NCI-H1092 (cell line): ENCODE measurements at regions not wholly inside any gene's neighbourhood (a gene's known extent, or its start where the extent isn't known, plus 50 kb on each side); places are given as distances from the start of the nearest gene placed in this dataset.

Experiments
- DNase-seq: peaks from one replicate; lab custom pipeline; 2025; lab: John Stamatoyannopoulos, UW

DNA sequence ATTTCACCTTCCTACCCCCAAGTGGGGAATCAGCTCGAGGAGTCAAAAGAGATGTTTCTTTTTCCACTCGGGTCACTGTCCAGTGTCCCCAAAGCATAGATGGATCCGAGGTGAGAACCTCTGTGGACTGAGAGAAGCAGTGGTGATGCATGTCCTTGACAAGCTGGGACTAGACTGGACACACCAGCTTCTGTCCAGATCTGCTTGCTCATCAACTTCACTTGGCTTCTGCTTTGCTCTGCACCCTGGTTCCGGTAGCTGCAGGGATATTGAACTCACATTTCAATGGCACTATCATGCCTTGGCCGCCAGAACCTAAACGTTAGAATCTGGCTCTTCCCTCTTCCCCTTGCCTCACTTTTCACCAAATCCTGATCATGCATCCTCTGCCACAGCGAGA, 50.3 kb upstream of the CXCL12 start:
- DNase-seq = no peak

DNA sequence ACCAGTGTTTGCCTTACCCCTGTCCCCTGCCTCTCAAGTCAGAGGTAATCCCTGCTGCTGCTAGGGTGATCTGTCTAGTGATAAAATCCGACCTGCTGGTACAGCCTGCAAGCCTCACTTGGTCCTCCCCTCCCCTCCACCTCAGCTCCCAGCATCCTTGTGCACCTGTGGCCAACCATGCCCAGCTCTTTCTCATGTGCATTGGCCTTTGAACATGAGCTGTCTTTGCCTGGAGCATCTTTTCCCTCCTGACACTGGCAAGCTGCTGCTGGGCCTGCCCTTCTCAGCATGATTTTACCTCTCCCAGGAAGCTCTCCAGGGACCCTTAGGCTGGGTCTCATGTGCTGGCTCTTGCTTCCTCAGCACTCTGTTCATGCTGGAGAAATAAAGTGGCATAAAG, 51.3 kb upstream of the CXCL12 start:
- no peak for DNase-seq

DNA sequence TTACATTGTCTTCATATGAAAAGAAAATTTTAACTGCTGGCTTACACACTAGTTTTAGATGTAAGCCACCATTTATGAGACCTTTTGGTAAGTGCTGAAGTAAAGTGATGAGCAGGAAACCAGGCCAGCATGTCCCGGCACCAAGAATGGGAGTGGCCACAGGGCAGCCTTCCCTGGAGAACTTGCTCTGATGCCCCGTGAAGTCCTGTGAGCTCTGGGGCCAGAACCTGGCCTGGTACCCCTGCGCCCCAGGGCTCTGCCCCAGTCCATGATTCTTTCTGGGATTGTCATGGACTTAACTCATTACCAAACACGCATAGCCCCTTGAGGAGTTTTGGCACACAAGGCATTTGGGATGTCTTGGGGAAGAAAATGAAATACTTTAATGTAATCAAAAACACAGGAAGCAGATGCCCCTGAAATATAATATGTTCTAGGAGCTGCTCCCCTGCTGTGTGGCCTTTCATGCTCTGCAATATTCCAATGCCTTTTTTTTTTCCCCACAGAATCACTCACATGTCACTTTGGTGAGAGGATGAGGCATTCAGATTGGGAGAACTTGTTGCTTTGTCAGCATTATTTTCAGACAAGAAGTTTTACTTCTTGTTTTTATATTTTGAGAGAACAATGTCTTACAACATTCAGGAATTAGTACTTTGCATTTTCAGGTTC, 53.1 kb upstream of the CXCL12 start:
- DNase-seq = no peak

DNA sequence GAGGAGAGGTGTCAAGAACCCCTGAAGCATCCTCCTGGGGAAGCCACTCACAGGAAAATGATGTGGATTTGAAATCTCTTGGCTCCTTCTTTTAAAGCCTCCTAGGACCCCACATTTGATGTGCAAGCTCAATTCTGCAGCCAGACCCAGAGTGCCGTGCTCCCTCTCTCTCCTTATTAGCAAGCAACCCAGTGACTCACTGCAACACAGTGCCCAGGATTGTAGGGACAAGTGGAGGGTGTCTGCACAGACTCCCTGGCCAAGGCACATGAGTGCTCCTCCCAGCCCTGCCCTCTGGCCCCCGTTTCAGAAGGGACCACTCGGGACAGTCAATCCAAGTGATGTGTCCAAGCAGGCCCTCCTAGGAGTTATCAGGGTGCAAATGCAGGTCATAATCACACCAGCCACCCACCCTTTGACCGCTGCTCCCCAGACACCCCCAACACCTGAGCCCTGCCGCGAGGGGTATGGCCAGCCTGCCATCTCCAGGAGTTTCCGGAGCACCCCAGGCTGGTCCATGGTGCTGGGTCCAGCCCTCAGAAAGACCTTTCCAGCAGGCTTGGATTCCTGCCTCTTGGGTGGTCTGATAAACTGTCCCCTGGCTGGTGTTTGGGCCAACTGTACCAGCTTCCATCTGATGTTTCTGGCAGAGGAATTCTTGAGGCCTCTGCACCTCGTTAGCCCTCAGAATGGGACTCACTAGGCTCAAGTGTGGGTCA, 54.5 kb upstream of the CXCL12 start:
- DNase-seq = no peak

DNA sequence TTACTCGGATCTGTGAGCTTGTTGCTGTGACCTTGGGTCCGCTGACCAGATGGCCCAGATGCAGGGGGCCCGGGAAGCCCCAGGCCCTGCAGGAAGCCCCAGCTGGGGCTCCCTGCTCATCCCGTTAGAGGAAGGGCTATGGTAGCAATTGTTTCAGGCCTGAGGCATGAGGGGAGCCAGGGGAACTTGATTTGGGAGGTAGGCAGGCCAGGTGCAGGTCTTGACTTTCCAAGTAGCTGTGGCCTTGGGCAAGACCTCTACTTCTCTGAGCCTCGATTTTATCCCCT, 55.0 kb upstream of the CXCL12 start:
- DNase-seq = no peak

DNA sequence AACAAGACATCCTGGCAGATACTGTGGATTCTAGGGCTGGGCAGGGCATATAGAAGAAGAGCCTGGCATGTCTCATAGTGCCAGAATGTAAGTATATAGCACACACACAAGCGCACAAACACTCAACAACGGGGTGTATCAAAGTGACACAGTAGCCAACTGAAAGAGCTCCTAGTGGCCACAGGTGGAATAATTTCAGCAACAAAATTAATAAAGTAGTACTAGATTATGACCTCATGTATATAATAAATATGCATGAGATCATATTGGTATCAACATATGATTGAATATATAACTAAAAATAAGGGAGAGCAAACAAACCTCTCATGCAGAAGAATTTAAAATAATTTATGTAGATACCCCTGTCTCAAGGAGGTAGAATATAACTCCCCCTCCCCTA, 72.4 kb upstream of the CXCL12 start:
- DNase-seq = no peak

DNA sequence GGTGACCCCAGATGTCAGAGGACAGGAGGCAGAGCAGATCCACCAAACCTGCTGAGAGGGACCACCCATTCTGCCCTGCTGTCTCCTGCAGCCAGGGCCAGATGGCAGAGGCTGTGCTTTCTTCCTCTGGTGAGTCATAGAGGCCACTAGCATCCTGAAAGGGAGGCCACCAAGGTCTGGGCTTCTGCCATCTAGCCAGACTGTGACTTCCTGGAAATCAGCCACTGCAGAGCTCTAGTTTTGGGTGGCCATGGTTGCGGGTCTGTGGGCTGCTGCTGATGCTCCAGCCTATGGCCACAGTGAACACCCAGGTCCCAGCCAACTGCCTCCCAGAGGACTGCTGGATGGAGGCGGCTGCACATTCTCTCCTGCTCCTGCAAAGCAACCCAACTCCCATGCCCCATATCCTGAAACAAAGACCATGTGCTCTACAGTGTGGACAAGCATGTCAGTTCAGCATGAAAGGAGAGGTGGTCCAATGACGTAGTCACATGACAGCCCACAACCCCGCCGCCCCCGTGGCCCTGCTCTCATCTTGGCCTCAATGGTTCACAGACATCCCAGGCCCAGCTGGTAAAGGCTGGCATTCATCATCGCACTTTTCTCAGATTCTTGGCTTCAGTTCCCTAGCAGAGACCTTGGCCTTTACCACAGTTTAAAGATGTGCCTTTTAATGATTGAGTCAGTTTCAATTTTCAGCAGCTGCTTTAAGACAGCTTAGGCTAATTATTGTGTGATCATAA, 73.9 kb upstream of the CXCL12 start:
- DNase-seq = no peak

DNA sequence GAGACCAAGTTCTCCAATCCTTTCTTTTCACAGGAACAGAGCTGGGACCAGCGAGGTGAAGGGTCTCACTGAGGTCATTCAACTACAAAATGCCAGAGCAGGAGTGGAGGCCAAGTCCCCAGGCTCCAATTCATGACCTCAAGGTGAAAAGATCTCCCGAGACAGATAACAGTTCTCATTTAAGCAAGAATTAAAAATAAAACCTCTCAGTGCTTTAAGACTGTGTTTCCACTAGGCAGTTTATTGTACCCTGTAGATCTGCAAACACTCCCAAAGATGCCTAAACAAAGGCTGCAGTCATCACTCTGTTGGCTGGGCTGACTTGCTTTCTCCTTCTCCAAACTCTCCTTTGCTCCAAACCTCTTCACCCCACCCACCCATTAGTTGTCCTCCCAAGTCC, 74.8 kb upstream of the CXCL12 start:
- DNase-seq = no peak

DNA sequence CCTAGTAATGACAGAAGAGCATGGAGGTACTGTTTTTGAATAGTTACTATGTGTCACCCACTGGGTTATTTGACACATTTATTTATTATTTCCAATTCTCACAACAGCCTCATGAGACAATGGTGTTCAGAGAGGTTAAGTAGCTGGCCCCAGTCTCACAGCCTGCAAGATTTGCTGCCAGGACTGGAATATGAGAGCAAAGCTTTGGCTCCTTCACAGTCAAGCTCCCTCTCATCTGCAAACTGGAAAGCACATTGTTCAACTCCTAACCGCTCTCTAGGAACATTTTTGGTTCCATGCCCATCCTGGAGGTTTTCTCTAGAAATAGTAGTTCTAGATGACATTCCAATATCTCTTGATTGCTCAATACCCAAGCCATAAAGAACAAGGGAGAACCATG, 75.5 kb upstream of the CXCL12 start:
- DNase-seq = no peak

DNA sequence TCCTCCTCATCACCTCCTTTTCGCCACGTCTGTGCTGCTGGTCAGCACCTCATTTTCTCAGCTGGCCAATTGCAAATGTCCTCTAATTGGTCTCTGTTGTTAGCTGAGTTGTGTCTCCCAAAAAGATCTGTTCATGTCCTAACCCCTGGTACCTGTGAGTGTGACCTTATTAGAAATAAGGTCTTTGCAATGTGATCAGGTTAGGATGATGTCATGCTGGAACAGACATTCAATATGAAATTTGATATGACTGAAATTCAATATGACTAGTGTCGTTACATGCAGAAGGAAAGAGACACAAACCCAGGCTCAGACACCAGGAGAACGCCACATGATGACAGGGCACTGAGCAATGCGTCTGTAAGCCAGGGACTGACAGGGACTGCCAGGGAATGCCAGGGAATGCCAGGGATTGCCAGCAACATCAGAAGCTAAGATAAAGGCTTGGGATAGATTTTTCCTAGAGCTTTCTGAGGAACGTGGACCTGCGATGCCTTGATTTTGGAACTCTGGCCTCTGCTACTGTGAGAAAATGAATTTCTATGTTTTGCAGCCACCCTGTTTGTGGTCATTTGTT, 77.5 kb upstream of the CXCL12 start:
- DNase-seq = no peak

DNA sequence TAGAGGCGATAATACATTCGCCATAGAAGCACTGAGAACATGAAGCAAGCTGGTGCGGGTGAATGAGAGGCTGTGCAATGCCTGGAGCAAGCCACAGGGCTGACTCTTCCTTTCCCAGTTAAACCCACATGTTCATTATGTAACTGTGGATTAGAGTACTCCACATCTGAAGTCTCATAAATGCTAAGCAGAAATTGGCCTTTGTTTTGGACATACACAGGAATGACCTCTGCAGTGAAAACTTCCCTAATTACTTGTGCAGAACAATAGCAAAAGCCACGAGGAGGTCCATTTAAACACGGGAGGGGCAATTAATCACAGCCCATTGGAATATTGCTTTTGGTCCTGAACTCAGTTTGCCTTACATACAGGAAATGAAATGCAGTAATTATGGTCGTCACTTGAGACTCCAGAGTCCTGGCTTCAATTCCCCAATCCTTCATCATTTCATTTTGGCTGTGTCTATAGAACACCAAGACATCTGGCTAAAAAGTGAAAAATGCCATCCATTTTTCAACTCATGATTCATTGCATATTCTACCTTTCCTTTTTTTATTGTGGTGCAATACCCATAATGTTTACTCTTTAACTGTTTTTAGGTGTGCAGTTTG, 78.7 kb upstream of the CXCL12 start:
- no peak for DNase-seq

DNA sequence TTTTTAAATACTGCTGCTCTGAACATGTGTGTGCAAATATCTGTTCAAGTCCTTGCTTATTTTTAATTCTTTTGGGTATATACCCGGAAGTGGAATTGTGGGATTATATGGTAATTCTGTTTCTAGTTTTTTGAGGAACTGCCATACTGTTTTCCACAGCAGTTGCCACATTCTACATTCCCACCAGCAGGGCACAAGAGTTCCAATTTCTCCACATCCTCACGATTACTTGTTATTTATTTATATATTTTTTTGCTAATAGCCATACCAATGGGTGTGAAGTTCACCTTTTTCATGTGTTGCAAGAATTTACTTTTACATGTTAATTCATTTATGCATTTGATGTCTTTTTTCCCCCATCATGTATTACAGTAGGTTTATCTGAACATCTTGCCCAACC, 79.6 kb upstream of the CXCL12 start:
- DNase-seq = no peak

DNA sequence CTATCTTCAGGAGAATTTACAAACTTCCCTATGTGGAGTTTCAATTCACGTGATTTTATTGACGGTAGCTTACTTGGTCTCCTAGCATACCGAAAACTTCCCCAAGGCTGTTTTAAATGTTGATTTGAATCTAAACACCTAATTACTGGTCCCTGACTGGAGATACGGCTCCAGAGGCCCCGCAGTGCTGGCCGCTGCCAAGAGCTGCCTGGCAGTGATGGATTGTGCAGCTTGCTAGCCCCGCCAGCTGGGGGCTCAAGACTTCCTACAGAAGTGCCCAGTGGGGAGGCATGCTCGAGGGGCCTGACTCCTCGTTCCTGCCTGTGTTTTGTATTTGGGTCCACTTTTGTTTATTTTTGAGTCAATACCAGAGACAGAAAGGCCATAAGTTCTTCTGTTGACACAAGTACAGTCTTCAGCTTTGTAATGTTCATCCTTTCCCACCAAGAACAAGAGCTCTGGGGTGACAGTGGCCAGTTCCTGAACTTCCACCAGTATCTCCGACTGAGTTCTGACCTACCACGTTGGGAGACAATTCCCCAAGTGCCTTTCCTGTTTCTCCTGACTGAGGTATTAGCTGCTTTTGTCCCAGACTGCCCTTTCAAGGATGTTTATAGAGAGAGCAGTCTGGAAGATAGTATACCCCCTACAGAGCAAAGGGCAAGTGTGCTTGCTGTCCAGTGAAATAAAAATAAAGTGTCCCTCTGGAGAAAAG, 80.7 kb upstream of the CXCL12 start:
- no peak for DNase-seq

DNA sequence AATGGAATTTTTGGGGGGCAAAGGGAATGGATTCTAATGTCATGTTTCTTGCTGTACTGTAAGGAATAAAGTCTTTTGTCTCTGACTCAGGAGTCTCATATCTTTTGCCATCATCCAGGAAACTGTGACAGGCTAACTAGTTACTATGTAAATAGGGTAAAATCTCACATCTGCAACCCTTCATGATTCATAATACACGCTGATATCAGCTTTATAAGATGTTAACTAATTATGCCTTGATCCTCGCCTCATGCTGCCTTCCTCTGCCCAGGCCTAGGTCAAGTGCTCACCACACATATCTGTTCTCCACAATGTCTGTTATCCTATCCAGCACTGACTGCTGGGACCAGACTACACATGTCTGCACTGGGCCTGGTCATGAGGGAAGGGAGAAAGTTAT, 81.3 kb upstream of the CXCL12 start:
- no peak for DNase-seq

DNA sequence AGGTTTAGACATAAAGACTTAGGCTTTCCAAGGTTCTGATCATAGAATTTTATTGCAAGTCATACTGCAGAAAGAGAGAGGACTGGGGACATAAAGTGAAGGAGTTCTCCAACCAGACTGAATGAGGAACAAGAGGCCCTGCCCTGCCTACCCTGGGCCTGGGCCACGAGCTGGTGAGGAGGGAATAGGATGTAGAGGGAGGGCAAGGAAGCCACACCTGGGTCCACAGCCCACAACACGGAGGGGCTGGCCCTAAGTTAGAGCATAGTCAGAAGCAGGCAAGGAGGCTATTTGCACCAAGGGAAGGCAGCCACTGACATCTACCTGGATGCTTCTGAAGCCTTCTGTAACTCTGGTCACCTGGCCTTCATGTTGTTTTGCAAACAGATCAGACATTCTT, 82.2 kb upstream of the CXCL12 start:
- no peak for DNase-seq

DNA sequence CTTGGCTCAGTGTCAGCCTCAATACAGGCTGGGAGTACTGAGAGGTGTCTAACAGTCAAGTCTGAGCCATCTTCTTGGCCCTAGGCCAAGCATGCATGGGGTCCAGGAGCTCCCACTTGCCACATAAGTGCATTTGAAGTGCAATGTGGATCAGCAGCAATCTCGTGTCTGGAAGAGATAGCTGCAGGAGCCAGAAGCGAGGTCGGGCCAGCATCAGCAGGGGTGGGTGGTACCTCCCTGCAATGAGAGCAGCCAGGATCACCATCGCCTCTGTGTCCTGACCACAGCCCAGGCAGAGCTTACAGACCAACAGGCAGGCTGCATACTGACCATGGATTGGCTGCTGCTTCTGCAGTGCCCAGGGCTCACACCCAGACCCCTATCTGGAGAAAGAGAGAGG, 83.0 kb upstream of the CXCL12 start:
- no peak for DNase-seq

DNA sequence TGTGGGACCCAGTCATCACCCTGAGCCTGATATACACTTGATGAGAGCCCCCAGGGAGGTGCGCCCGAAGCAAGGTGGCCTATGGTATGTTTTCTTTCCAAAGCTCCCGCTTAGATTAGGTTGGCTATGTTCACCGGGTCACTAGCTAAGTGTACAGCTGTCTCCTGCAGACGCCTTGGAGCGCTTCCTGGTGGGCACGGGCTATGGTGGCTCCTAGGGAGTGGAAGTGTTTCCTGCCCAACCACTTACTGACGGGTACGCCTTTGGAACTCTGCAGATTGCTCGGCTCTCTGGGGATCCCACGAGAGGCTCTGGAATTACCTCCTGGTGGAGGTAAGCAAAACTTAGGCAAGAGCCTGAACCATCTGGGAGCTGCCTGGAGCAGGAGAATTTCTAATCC, 83.6 kb upstream of the CXCL12 start:
- DNase-seq = no peak

DNA sequence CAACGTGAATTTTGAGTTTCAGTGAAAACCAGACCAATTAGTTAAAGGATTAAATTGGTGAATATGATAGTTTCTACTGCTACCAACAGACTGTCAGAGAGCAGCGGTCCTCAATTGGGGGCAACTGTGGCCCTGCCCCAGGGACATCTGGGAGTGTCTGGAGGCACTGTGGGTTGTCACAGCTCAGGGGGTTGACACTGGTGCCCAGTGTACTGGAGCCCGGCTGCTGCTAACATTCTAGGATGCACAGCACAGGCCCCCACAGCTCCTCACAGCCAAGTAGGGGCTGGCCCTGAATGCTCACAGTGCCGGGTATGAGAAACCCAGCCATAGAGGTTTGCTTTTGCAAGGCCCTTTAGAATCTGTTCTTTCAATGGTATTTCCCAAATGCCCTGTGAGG, 84.1 kb upstream of the CXCL12 start:
- no peak for DNase-seq

DNA sequence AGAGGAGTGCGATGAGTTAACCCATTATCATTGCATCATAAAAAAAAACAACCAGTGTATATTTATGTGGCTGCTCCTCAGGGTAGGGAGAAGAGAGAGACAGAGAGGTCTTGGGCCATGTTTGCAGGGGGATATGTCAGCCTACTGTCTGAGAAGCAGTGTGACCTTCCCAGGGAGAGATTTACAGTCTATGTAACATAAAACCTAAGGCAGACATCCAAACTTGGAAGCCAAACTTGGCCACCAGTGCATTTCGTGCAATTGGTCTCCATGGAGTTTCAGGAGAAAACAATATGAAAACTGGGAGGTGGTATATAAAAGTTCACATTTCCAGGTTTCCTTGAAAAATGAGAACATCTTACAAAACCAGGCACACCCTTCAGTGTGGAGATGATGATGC, 85.9 kb upstream of the CXCL12 start:
- no peak for DNase-seq

DNA sequence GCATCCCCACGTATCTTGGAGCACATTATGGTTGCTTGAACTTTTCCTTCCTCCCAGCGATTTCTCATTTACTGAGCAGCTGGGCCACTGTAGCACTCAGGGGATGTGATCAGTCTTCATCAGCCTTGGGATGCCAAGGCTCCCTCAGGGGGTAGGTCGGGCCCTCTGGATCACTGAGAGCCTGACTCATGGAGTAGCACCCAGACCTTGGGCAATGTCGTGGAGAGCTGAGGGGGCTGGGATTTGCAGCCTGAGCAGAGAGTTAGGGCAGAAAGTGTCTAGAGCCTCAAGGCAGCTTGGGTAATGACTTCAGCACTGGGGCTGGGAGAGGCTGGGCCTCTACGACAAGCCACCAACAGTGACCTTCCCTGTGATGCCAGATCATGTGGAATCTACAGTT, 86.5 kb upstream of the CXCL12 start:
- no peak for DNase-seq

DNA sequence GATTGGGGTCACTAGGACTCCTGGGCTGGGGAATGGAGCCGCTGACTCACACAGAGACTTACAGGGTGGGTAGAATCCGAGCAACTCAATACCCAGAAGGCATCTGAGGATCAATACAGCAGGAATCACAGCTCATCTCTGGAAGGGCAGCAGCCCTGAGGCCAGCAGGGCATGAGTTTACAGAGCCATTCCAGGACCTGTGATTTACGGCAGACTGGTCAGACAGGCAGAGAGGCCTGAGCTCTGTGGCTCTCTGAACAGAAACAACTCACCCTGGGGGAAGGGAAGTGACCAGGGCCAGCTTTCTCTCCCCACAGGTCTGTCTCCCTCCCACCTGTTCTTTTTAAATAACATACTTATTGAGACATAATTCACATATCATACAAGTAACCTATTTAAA, 88.2 kb upstream of the CXCL12 start:
- DNase-seq = no peak

DNA sequence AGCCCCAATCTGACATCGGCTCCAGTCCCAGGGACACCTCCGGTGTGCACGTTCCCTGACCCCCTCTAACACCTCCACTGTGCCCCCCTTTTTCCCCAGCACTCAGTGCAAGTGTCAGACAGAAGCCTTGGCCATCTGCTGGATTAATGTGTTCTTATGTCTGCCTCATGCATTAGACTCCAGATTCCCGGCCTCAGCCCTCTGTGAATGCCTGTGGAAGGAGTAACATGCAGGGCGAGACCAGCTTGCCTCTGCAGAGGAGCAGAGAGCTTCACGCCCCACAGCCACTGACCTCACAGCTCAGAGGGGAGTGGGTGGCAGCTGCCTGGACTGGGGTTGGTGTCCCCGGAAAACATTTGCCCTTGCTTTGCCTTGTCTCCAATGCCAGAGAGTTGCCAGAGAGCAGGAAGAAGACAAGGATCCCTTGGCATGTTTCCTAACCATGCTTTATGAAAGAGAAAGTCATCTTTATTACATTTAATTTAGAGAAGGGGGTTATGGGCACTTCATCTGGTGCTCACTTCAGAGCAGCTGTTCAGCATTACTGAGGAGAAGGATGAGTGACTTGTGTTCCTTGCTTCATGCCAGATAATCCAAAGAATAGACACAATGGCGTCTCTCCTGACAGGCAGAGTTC, 91.6 kb upstream of the CXCL12 start:
- DNase-seq = no peak
